Psoas muscle (tissue), 7 donors: ENCODE measurements at regions not wholly inside any gene's neighbourhood (a gene's known extent, or its start where the extent isn't known, plus 50 kb on each side); places are given as distances from the start of the nearest gene placed in this dataset.

ENCODE experiments used
- ATAC-seq, 4 donors: fragments of 200-7000 bp; cut with Tn5 transposase; one replicate each; pipeline ENCODE4 v1.9.1; 2020; ENCODE audit warnings: moderate library complexity in 3 of 4, mild to moderate bottlenecking in 2 of 4
- DNase-seq, 2 donors: peaks; one replicate each; pipeline ENCODE4 v3.0.0-alpha.2; 2020
- H3K27ac ChIP-seq: fragments of 200-600 bp; one replicate; pipeline ENCODE4 v1.8.0; 2022
- H3K27me3 ChIP-seq, 3 donors: fragments of 200-600 bp in 1 of 3; one replicate each; pipeline versions ENCODE4 v1.6.1 to v1.8.0; 2013 to 2022; ENCODE audit warnings: low read length in 2 of 3, mild to moderate bottlenecking in 2 of 3, moderate library complexity in 1 of 3; ENCODE audit not compliant: insufficient read depth in 3 of 3
- H3K36me3 ChIP-seq, 2 donors: fragments of 200-600 bp in 1 of 2; one replicate each; pipeline versions ENCODE4 v1.6.1 to v1.8.0; 2013 to 2022; ENCODE audit warnings: low read depth in 1 of 2, mild to moderate bottlenecking in 1 of 2, moderate library complexity in 1 of 2; ENCODE audit not compliant: insufficient read depth in 1 of 2
- H3K4me1 ChIP-seq: fragments of 200-600 bp; one replicate; pipeline ENCODE4 v1.8.0; 2022
- H3K4me3 ChIP-seq: fragments of 200-600 bp; one replicate; pipeline ENCODE4 v1.8.0; 2022; ENCODE audit warnings: mild to moderate bottlenecking
- H3K9me3 ChIP-seq: fragments of 200-600 bp; one replicate; pipeline ENCODE4 v1.8.0; 2022
- CTCF ChIP-seq: fragments of 200-600 bp; IDR thresholded peaks from one replicate; pipeline ENCODE4 v1.8.0; 2022; ENCODE audit warnings: antibody characterized with exemption
- WGBS, 3 donors: extraction: QIAGEN DNeasy Blood & Tissue Kit; methylation state at CpG; one replicate each; pipeline versions ENCODE4 v1.1.6 to v1.1.7; 2013; 5-methylcytosine and 5-hydroxymethylcytosine counted together
- intact Hi-C, 2 donors: fragments of 100-400 bp; cut with DNase I; formaldehyde crosslinking; loops; one replicate each; pipeline versions ENCODE4 v1.11.0 to v1.14.2; 2022
- donor health status: healthy with polysubstance abuse.
- donor health status: DM: no; HTN: no; CAD: no; lungs with moderate emphysema.
- donor health status: Bipolar disorder and iron deficiency.
- donor health status: healthy.
- donor health status: DM: yes; HTN: yes; CAD: no.
- donor health status: DM: no; HTN: no; CAD: no.
- donor health status: DM: yes; HTN: yes; CAD: no.

GRCh38 chr2:212873256-212873655 is 278.2 kb downstream of the IKZF2 start:
- Histone ChIP-seq H3K27me3 (no peaks in the 10 kb centered on the region), H3K4me3 (no peak overlapping the region), H3K36me3 (no peaks in the 10 kb centered on the region), H3K4me1 (no peaks in the 10 kb centered on the region), H3K9me3 (no peaks in the 10 kb centered on the region), H3K27ac (no peak overlapping the region)
- no peak for ATAC-seq
- 77 to 83% (median 80%) methylated on average over 2 of the region's 2 CpGs for WGBS, 3 donors
- intact Hi-C loops, result no loop called here
- DNase-seq, result no peak
- TF ChIP-seq CTCF, result no peak

- DNase-seq, result no peak
- Histone ChIP-seq H3K27ac (no peak overlapping the region), H3K4me1 (no peaks in the 10 kb centered on the region), H3K36me3 (no peaks in the 10 kb centered on the region), H3K9me3 (peaks cover 4% of the 10 kb centered on the region), H3K27me3 (no peaks in the 10 kb centered on the region), H3K4me3 (no peak overlapping the region)
- intact Hi-C loops, result no loop called here
- no peak for TF ChIP-seq CTCF
- ATAC-seq, result no peak
These were observed 279.8 kb downstream of the IKZF2 start for GRCh38 chr2:212871597-212871996.

- no peak for DNase-seq
- H3K36me3 ChIP-seq, result no peaks in the 10 kb centered on the region
- no peak for TF ChIP-seq CTCF
- H3K9me3 ChIP-seq, result peaks cover 42% of the 10 kb centered on the region
- no peaks in the 10 kb centered on the region for H3K4me1 ChIP-seq
- 82 to 98% (median 94%) methylated on average over 2 of the region's 2 CpGs for WGBS, 3 donors
- ATAC-seq, result no peak
- intact Hi-C loops, result loop anchor here in 1 of 2 donors (2.0 kb wide), 1 partner anchor 289 kb away; no protein-coding TSS in a partner anchor
- no peaks in the 10 kb centered on the region for H3K27me3 ChIP-seq
- no peak overlapping the region for H3K4me3 ChIP-seq
- no peak overlapping the region for H3K27ac ChIP-seq
These were observed 287.2 kb downstream of the IKZF2 start for GRCh38 chr2:212864186-212864585.

- no peak overlapping the region for H3K27ac ChIP-seq
- 53 to 57% (median 55%) methylated on average over 5 of the region's 5 CpGs for WGBS, 3 donors
- H3K27me3 ChIP-seq, result no peaks in the 10 kb centered on the region
- H3K9me3 ChIP-seq, result peaks cover 42% of the 10 kb centered on the region
- intact Hi-C loops, result no loop called here
- peak; percentile 32 for TF ChIP-seq CTCF
- DNase-seq (no peak), ATAC-seq (no peak)
- H3K4me1 ChIP-seq, result no peaks in the 10 kb centered on the region
- H3K4me3 ChIP-seq, result no peak overlapping the region
- no peaks in the 10 kb centered on the region for H3K36me3 ChIP-seq
These were observed 288.2 kb downstream of the IKZF2 start for GRCh38 chr2:212863185-212863588.

GRCh38 chr2:212858496-212858895 is 292.9 kb downstream of the IKZF2 start:
- no peak for TF ChIP-seq CTCF
- H3K9me3 ChIP-seq, result peaks cover 20% of the 10 kb centered on the region
- ATAC-seq, result no peak
- no peaks in the 10 kb centered on the region for H3K4me1 ChIP-seq
- 43 to 82% (median 50%) methylated on average over 1 of the region's 1 CpG for WGBS, 3 donors
- H3K27me3 ChIP-seq, result no peaks in the 10 kb centered on the region
- no peak for DNase-seq
- no peak overlapping the region for H3K4me3 ChIP-seq
- no peaks in the 10 kb centered on the region for H3K36me3 ChIP-seq
- no peak overlapping the region for H3K27ac ChIP-seq
- intact Hi-C loops, result no loop called here
